Stimulated activated CD4-positive, alpha-beta T cell treated with anti-CD3 and anti-CD28 coated beads, Interleukin-1b, Interleukin-23, amount 100 ng/mL, for 1 hour (primary cell): ENCODE measurements at regions not wholly inside any gene's neighbourhood (a gene's known extent, or its start where the extent isn't known, plus 50 kb on each side); places are given as distances from the start of the nearest gene placed in this dataset.

Experiments used
- DNase-seq, 2 donors: peaks; one replicate each; pipeline ENCODE4 v3.0.0-alpha.2; 2020; ENCODE audit warnings: low read depth in 2 of 2

DNA sequence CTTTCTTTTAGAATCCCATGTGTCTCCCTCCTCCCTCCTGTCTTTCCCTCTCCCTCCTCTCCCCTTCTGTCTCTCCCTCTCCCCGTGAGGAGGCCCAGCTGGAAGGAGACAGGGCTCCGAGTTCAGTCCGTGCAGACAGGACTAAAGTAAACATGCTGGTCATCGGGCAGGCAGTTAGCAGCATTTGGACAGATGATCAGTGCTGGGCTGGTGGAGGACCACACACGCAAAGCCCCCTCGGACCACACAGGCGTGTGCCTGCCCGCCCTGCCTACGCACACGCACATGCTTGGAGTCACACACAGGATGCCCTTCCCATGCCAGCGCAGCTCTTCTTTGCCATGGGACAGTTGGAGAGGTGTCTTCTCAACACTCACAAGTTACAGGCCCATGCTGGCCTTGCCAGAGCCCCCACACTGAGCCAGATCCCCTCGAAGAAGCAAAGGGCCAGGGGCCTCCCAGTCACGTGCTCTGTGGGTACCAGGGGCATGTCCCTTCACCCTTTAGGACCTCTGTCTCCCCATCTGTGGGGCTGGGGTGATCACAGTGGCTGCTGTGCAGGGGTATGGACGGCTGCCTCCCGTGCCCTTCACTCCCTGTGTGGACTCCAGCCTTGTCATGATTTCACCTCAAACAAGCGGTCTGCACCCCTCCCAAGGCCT is 215.7 kb upstream of the FOXF1 start:
- DNase-seq: no peak

DNA sequence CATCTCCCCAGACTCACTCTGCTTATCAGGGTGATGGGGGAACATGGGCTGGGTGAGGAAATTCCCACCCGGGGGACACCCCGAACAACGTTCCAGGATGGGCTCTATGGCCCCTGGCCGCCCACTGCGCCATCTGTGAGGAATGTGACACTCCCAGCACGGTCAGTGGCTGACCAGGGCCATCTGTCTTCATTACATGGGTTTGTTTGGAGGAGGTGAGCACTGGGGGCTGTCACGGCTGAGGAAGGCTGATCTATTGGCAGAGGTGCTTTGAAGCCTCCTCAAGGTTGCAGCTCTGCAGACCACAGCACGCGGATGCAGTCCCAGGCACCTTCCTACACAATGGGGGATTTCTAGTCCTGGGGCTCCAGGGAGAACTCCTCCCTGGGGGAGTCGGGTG is 214.1 kb upstream of the FOXF1 start:
- DNase-seq: no peak

DNA sequence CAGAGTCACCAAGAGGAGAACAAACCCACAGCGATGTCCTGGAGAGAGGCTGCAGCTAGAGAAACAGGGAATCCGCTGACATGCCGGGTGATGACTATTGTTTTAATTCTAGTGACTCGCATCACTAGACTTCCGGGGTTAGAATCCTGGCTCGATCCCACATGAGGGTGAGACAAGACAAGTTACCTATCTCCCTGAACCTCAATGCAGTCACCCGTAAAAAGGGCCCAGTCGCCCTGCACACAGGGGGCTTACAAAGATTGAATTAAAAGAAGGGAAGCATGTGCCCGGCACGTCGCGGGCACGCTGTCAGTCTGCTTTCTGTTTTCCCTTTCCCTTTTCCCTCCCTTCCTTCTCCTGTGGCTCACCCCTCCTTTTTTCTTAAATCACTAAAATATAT is 212.9 kb upstream of the FOXF1 start:
- DNase-seq: no peak

DNA sequence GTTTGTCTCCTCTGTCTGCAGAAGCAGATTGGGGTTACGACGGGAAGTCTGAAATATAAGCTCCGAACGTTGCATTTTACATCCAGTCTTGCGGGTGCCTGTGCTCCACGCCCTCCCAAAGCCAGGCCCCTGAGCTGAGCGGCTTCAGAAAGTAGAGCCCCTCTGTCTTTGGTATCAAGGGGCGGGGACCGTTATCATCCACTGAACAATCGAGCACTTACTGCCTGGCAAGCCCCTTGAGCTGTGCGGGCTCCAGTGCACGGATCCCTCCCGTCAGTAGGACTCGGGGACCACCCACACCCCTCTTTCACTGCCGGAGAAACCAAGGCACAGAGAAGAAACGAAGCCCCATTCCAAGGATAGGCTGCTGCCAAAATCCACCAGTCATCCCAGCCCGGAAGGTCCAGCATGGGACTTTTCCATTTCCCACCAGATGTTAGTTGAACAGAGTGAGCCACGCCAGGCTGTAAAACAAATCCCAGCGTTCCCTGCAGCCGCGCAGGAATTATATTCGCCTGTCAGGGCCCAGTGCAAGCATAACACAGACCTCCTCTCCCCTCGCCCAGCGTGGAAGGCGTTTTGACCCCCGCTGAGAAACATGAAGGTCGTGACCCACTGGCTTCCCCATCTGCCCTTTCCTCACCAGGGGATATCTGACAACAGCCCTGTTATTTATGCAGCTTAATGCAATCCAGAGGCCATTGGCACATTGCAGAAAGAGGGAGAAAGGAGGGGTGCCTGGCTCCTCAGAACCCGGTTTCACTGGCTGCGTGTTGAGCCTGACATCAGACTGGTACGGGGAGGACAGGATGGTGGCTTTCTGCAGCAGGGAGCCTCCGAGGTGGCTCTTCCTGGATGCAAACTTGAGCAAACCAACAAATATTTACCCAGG is 212.2 kb upstream of the FOXF1 start:
- no peak for DNase-seq

DNA sequence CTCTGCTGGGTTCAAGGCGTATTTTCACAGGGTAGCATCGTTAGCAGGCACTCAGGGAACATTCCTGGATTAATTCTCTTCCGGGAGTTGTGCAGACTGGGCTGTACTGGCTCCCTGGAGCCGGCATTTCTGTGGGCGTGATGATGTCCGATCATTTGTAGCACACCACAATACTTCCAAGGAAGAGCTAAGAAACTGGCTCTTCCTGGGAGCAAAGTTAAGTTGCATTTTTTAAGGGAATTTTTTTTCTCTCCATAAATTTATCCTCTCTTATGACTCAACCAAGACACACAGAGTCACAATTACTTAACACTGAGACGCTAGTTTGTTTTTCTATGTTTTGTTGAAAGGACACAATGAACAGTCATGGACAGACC is 211.6 kb upstream of the FOXF1 start:
- no peak for DNase-seq

DNA sequence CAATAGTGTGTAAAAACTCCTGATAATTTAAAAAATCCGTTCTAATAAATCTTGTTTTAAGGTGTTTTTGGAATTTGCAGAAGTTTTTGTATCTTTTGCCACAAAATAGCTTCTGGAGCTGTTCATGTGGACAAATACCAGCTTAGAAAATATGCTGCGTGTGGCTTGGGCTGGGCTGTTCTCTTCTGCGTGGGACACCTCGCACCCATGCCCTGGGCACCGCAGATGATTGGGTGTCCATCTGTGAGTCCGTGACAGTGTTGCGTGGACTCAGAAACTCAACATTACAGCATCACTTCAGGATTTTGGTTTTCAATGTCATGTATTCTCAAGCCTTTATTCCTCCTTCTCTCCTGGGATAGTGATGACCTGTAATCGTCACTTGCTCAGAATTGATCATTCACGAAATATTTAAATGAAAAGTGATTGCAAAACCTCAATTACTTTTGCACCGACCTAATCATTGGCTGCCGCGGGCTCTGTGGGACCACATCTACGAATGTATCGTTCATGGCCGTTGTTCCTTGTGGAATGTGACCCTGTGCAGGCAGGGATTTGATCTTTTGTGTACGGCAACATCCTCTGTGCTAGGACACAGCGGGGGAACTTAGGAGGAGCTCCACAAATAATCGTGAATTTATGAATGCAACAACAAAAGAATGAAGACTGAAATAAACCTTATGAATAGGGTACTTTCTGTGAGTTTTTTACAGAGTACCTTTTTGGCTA is 210.3 kb upstream of the FOXF1 start:
- no peak for DNase-seq

DNA sequence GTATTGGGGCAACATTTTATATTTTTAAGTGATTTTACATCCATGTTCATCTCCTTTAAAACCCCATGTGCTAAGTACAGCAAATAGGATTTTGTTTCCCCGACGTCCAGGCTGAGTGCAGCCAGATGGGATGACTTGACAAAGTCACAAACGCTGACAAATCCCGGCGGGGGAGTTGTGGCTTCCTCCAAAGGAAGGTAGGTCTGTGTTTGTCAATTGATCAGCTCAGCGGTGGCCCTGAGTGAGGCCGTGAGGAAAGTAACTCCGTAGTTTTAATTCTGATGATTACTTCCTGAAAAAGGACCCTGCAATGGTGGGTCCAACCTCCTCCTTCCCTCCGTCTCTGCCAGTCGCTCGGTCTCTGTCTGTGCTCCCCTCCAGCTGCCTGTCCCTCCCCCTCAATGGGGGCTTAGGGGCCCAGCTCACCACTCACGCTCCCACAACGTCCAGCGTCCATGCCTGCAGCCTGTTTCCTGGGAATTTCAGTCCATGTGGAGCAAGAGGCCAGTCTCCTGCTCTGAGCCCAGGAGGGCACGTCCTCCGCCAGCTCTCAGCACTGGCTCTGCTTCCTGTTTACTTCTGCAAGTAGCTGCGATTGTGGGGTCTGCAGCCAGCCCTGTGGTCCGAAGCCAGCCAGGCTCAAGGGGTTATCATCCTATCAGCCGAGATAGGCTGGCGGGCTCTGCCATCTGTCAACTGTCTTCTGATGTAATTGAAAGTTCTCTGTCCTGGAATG is 209.4 kb upstream of the FOXF1 start:
- DNase-seq: no peak

- DNase-seq: no peak
Observed at GRCh38 chr16:86302421-86303109, 207.8 kb upstream of the FOXF1 start.

DNA sequence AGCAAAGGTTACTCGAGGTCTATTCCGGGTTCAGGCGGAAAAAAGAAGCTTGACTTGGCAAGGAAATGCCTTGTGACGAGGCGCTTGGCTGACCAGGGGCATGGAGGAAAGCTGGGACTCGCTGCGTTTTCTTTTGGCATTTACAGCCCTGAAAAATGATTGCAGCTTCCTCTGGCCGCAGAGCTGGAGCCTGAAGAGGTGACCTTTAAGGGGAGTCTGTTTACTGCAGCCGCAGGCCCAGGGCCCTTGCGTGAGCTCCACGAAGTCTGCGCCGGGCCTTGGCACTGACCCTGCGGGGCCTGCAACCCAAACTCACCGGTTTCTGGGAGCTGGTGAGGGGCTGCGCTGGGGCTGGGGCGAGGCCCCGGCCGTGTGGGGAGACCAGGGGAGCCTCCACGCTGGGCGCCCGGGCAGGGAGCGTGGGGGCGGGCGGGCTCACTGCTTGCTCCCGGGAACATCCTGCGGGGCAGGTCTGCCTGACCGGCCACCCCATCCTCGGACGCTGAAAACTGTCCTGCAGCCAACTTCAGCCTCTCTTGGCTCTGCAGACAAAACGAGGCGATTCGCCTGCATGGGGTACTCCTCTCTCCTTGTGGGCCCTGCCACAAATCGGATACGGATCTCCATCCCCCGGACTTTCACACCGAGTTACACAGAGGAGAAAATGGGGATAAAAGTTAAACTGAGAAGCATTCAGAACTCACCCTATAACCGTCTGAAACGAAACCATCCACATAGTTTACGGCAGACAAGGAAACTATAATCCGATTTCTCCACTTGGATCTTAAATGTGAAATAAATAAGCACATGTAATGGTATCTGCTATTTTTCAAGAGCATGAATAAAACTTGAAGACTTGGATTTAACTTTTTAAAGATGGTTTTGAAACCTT is 206.3 kb upstream of the FOXF1 start:
- no peak for DNase-seq

DNA sequence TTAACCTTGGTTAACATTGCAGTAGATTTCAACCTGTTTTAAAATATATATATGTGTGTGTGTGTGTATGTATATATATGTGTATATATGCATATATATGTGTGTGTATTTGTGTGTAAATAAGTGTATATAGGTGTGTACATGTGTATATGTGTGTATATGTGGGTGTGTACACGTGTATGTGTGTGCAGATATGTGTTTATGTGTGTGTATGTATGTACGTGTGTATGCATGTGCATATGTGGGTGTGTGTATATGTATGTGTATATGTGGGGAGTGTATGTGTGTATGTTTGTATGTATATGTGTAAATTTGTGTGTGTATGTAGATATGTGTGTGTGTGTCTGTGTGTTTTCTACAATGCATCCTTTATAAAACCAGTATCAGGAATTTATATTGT is 205.5 kb upstream of the FOXF1 start:
- DNase-seq: no peak

- no peak for DNase-seq
Observed at GRCh38 chr16:86305440-86305839, 204.9 kb upstream of the FOXF1 start.

DNA sequence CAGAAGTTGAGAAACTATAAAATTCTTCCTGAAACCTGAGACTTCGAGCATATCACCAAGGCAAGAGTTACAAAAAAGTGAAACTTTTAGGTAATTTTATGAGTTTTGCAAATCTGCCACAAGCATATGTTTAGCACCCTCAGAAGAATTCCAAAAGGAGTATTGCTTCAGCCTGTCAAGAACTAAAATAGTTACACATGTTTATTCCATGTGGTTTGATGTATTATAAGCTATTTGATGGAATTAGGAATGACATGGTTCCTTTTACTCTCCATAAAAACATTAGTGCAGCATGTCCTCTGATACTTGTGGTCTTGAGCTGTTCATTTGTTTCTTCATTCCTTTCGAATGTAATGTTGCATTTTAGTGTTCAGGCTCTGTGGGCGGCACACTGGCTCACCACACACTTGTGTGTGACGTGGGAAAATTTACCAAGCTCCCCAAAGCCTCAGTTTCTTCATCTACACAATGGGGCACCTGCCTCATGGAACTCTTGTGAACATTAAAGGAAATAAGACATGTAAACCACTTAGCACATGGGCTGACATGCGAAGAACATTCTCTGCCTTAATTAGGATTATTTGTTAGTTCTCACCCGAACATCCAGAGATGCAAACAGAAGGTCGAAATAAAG is 204.2 kb upstream of the FOXF1 start:
- DNase-seq: no peak

GRCh38 chr16:86306811-86307513 is 203.4 kb upstream of the FOXF1 start:
- no peak for DNase-seq

DNA sequence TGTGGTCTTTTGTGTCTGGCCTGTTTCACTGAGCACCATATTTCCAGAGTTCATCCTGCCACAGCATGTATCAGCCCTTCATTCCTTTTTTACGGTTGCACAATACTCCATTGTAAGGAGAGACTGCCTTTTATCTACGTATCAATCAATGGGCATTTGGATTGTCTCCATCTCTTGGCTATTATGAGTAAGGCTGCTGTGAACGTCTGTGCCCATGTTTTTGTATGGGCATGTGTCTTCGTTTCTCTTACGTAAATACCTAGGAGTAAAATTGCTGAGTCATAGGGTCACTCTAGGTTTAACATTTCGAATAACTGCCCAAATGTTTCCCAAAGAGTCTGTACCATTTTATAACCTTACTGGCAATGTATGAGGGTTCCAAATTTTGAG is 202.8 kb upstream of the FOXF1 start:
- DNase-seq: no peak

GRCh38 chr16:86308514-86308913 is 201.8 kb upstream of the FOXF1 start:
- DNase-seq: no peak

DNA sequence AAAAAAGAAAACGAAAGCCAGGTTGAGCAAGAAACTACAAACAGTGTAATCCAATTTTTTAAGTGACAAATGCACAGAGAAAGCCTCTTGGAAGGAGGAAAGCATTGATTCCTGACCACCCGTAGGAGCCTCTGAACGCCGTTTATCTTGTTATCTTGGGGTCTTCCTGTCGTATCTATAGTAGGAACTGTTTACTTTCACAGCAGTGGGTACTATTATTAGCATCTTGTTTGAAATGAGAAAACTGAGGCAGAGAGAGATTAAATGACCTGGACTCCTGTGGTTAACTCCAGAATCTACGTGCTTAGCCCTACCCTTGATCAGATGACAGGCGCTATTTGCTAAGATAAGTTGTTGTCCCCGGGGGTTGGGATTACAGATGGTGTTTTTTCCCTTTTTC is 196.7 kb upstream of the FOXF1 start:
- DNase-seq: no peak

GRCh38 chr16:86314402-86315025 is 195.8 kb upstream of the FOXF1 start:
- no peak for DNase-seq

DNA sequence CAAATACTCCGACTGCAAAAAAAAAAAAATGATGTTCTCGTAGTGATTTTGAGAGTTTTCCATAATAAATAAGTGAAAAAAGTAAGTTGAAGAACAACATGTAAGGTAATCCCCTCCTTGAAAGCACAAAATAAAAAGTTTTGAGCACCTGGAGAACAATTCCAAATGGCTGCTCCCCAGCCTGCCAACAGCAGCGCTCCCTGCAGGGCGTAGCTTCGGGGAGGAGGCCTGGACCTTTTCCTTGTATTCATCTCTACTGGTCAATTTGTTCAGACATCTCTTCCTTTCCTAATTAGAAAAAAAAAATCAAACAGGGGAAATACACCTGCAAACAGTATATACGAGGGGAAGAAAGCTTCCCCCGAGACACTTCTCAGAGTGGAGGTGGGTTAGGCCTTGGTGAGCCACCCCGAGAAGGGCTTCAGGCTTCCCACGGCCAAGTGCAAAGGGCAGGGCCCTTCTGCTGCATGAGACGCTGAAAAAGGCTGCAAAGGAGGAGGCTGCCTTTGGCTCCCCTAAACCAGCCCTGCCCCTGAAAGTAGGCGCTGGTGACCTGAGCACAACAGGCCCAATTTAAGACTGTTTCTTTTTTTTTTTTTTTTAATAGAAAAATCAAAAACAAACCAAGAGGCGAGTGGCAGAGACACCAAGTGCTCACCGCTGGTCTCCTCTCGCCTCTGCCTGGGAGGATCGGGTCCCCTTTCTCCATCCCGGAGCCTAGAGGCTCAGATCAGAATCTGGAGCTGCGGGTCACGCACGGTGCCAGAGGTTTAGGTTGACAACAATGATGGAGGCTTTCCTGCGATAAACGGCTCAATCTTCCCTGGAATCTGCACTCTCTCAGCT is 193.1 kb upstream of the FOXF1 start:
- no peak for DNase-seq
